ENCODE measurements at regions not wholly inside any gene's neighbourhood (a gene's known extent, or its start where the extent isn't known, plus 50 kb on each side); places are given as distances from the start of the nearest gene placed in this dataset.

DNA sequence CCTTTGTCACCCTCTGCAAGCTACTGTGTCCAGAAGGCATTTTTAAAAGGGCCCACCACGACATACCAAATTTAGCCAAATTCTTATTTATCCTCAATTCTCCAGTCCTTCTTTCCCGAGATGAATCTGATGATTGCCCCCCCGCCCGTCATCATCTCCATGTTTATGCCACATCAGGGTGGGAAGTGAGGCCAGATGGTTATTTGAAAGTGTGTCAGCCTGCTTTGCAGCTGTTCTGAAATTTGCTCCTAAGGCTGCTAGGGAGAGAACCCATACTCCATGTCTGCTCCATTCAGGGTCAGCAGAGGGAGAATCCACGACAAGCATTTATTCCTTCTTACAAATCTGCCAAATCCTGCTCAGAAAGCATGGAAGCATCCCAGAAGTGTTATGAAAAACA lies 337.8 kb downstream of the ADAMTS20 start:
- H3K27me3 Mint-ChIP-seq: no peaks in the 10 kb centered on the region
- intact Hi-C loops (cut with micrococcal nuclease): no loop called here
- H3K4me3 Mint-ChIP-seq: no peak overlapping the region

DNA sequence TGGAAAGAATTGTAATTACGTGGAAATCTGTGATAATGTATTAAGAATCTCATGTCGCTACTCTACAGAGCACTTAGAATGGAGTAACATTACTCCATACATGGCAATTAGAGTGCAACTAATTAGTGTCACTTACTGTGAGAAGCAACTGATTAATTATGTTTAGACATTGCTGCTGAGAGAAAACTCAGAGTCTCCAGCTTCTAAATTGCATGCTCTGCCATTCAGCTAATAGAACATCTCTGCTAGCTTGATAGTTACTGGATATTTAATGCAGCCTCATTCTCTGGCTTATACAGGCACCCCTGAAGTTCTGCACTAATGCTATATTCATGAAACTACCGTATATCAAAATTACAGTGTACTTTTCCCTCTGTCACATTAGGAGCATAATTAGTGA lies 338.4 kb downstream of the ADAMTS20 start:
- Histone ChIP-seq H3K27me3 (ENCODE audit: control insufficient read depth in 2 of 2, insufficient read depth in 2 of 2, low read length in 2 of 2) (no peaks in the 10 kb centered on the region), H3K27ac (ENCODE audit: low read depth, low read length) (no peak overlapping the region), H3K4me3 (ENCODE audit: low read length) (no peak overlapping the region), H3K9me3 (ENCODE audit: control insufficient read depth in 2 of 3, low read length in 3 of 3) (no peaks in the 10 kb centered on the region), H3K4me1 (ENCODE audit: control insufficient read depth in 2 of 2, insufficient read depth in 2 of 2, low read length in 2 of 2) (no peaks in the 10 kb centered on the region), H3K36me3 (ENCODE audit: control insufficient read depth in 2 of 3, insufficient read depth in 3 of 3, low read length in 3 of 3) (no peaks in the 10 kb centered on the region)
- POLR2A ChIA-PET: no interaction called here
- CTCF ChIA-PET: no interaction called here
- H3K9me3 Mint-ChIP-seq: peaks cover 0 to 9% (median 0%) of the 10 kb centered on the region in 11 donors
- no peak overlapping the region for H3K4me3 Mint-ChIP-seq
- H3K27me3 Mint-ChIP-seq: no peaks in the 10 kb centered on the region
- H3K27ac Mint-ChIP-seq: no peak overlapping the region
- no peak for ATAC-seq
- no peaks in the 10 kb centered on the region for H3K36me3 Mint-ChIP-seq
- DNase-seq: no peak
- no peaks in the 10 kb centered on the region for H3K4me1 Mint-ChIP-seq
- intact Hi-C loops (cut with micrococcal nuclease): no loop called here

More for the DNA sequence above, 337.8 kb downstream of the ADAMTS20 start:
- peaks cover 0 to 9% (median 0%) of the 10 kb centered on the region in 11 donors for H3K9me3 Mint-ChIP-seq
- CTCF ChIA-PET: no interaction called here
- H3K36me3 Mint-ChIP-seq: no peaks in the 10 kb centered on the region
- DNase-seq: no peak
- POLR2A ChIA-PET: no interaction called here
- no peak overlapping the region for H3K27ac Mint-ChIP-seq
- Histone ChIP-seq H3K4me3 (ENCODE audit: low read length) (no peak overlapping the region), H3K4me1 (ENCODE audit: control insufficient read depth in 2 of 2, insufficient read depth in 2 of 2, low read length in 2 of 2) (no peaks in the 10 kb centered on the region), H3K27ac (ENCODE audit: low read depth, low read length) (no peak overlapping the region), H3K36me3 (ENCODE audit: control insufficient read depth in 2 of 3, insufficient read depth in 3 of 3, low read length in 3 of 3) (no peaks in the 10 kb centered on the region), H3K9me3 (ENCODE audit: control insufficient read depth in 2 of 3, low read length in 3 of 3) (no peaks in the 10 kb centered on the region), H3K27me3 (ENCODE audit: control insufficient read depth in 2 of 2, insufficient read depth in 2 of 2, low read length in 2 of 2) (no peaks in the 10 kb centered on the region)
- no peaks in the 10 kb centered on the region for H3K4me1 Mint-ChIP-seq
- no peak for ATAC-seq

DNA sequence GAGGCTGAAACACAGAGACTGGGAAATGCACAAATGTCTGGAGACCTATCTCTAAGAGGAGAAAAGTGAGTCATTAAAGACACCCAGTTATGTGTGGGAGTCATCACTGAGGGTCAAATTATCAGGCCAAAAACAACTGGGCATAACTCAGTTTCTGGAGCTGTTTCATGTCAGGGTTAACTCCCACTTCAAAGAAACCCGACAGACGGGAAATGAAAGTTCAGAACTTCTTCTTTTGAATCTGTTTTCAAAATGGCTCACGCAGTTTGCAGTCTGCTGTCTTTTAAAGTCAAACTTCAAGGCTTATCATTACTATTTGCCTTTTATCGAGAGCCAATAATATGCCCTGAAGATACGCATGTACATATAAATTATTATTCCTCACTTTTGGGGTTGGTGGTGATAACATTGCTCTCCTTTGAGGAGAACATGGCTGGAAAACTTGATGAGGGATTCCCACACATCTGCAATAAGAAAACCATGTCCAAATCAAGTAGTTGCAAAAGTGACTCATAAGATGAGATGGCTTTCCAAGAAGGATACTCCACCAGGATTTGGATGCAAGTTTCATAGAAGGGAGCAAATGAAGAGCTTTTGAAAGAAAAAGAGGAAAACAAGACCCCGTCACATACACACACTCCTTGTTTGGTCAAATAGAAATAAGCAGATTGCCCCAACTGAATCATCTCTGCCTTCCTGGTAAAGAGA lies 341.4 kb downstream of the ADAMTS20 start:
- H3K27me3 ChIP-seq (ENCODE audit: control insufficient read depth in 2 of 2, insufficient read depth in 2 of 2, low read length in 2 of 2): no peaks in the 10 kb centered on the region
- DNase-seq (no peak), ATAC-seq (no peak)
- CTCF ChIA-PET: no interaction called here
- no peak overlapping the region for H3K27ac ChIP-seq (ENCODE audit: low read depth, low read length)
- H3K4me3 ChIP-seq (ENCODE audit: low read length): no peak overlapping the region
- Mint-ChIP-seq H3K27me3 (no peaks in the 10 kb centered on the region), H3K27ac (no peak overlapping the region), H3K9me3 (peaks cover 0 to 3% (median 0%) of the 10 kb centered on the region in 11 donors), H3K36me3 (no peaks in the 10 kb centered on the region), H3K4me3 (no peak overlapping the region), H3K4me1 (no peaks in the 10 kb centered on the region)
- intact Hi-C loops (cut with micrococcal nuclease): no loop called here
- no peaks in the 10 kb centered on the region for H3K9me3 ChIP-seq (ENCODE audit: control insufficient read depth in 2 of 3, low read length in 3 of 3)
- no peaks in the 10 kb centered on the region for H3K4me1 ChIP-seq (ENCODE audit: control insufficient read depth in 2 of 2, insufficient read depth in 2 of 2, low read length in 2 of 2)
- H3K36me3 ChIP-seq (ENCODE audit: control insufficient read depth in 2 of 3, insufficient read depth in 3 of 3, low read length in 3 of 3): no peaks in the 10 kb centered on the region
- POLR2A ChIA-PET: no interaction called here

DNA sequence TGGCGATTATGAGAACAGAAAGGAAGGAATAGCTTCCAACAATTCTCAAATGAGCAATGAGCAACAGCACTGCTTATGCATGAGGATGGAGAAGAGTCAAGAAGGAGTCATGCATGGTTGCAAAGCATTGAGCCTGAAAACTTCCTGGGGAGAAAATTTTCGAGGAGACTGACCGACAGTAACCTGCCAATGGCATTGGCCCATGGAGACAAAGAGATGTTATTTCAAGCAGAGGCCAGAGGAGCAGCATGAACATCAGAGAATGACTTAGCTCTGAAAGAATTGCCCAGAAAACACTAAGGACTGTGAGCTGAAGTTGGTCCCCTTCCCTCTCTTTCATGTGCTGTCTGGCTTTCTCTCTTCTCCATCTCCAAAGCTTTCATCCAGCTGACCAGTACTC lies 343.4 kb downstream of the ADAMTS20 start:
- H3K4me1 ChIP-seq (ENCODE audit: control insufficient read depth in 2 of 2, insufficient read depth in 2 of 2, low read length in 2 of 2): no peaks in the 10 kb centered on the region
- H3K4me3 ChIP-seq (ENCODE audit: low read length): no peak overlapping the region
- no peaks in the 10 kb centered on the region for H3K4me1 Mint-ChIP-seq
- H3K36me3 Mint-ChIP-seq: no peaks in the 10 kb centered on the region
- CTCF ChIA-PET: no interaction called here
- H3K27ac ChIP-seq (ENCODE audit: low read depth, low read length): no peak overlapping the region
- no peaks in the 10 kb centered on the region for H3K27me3 Mint-ChIP-seq
- H3K27ac Mint-ChIP-seq: no peak overlapping the region
- no peaks in the 10 kb centered on the region for H3K27me3 ChIP-seq (ENCODE audit: control insufficient read depth in 2 of 2, insufficient read depth in 2 of 2, low read length in 2 of 2)
- no peaks in the 10 kb centered on the region for H3K36me3 ChIP-seq (ENCODE audit: control insufficient read depth in 2 of 3, insufficient read depth in 3 of 3, low read length in 3 of 3)
- no peak for ATAC-seq
- H3K4me3 Mint-ChIP-seq: no peak overlapping the region
- POLR2A ChIA-PET: no interaction called here
- no peak for DNase-seq
- no peaks in the 10 kb centered on the region for H3K9me3 ChIP-seq (ENCODE audit: control insufficient read depth in 2 of 3, low read length in 3 of 3)
- peaks cover 0 to 3% (median 0%) of the 10 kb centered on the region in 11 donors for H3K9me3 Mint-ChIP-seq
- intact Hi-C loops (cut with micrococcal nuclease): no loop called here

DNA sequence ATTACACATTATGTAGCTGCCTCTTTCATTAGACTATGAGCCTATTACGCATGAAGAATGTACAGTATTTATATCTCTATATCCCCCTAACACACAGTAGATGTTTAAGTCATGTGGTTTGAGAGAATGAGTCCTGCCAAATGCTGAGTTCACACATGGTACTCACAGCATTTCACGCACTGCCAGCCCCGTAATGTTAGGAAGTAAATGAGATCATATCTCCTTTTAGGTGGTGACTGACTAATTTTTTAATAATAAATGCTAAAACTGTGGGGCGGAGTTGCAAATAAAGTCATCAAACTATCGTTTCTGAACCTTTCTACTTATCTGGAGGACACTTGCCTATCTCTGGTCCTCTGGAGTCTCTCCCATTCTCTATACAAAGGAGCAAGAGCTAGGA lies 343.8 kb downstream of the ADAMTS20 start:
- H3K4me3 Mint-ChIP-seq: no peak overlapping the region
- Histone ChIP-seq H3K4me1 (ENCODE audit: control insufficient read depth in 2 of 2, insufficient read depth in 2 of 2, low read length in 2 of 2) (no peaks in the 10 kb centered on the region), H3K27me3 (ENCODE audit: control insufficient read depth in 2 of 2, insufficient read depth in 2 of 2, low read length in 2 of 2) (no peaks in the 10 kb centered on the region), H3K4me3 (ENCODE audit: low read length) (no peak overlapping the region), H3K9me3 (ENCODE audit: control insufficient read depth in 2 of 3, low read length in 3 of 3) (no peaks in the 10 kb centered on the region), H3K27ac (ENCODE audit: low read depth, low read length) (no peak overlapping the region), H3K36me3 (ENCODE audit: control insufficient read depth in 2 of 3, insufficient read depth in 3 of 3, low read length in 3 of 3) (no peaks in the 10 kb centered on the region)
- no peaks in the 10 kb centered on the region for H3K27me3 Mint-ChIP-seq
- H3K27ac Mint-ChIP-seq: no peak overlapping the region
- DNase-seq (no peak), ATAC-seq (no peak)
- ChIA-PET CTCF (no interaction called here), POLR2A (no interaction called here)
- no peaks in the 10 kb centered on the region for H3K36me3 Mint-ChIP-seq
- intact Hi-C loops (cut with micrococcal nuclease): no loop called here
- peaks cover 0 to 3% (median 0%) of the 10 kb centered on the region in 11 donors for H3K9me3 Mint-ChIP-seq
- no peaks in the 10 kb centered on the region for H3K4me1 Mint-ChIP-seq

DNA sequence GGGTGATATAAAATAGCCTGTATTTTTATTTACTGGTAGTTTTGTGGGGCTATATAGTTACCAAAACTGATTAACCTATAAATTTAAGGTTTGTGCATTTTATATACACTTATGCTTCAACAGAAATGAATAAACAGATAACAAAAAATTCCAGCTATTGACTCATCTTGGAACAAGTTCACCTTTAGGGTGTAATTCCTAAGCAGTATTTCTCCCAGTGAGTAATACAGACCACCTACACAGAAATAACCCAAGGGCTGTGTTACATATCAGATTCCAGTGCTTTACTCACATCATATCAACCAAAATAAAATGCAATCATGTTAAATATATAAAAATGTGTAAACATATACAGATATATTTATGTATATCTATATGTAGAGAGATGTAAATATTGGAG lies 345.6 kb downstream of the ADAMTS20 start:
- H3K27me3 ChIP-seq (ENCODE audit: control insufficient read depth in 2 of 2, insufficient read depth in 2 of 2, low read length in 2 of 2): no peaks in the 10 kb centered on the region

DNA sequence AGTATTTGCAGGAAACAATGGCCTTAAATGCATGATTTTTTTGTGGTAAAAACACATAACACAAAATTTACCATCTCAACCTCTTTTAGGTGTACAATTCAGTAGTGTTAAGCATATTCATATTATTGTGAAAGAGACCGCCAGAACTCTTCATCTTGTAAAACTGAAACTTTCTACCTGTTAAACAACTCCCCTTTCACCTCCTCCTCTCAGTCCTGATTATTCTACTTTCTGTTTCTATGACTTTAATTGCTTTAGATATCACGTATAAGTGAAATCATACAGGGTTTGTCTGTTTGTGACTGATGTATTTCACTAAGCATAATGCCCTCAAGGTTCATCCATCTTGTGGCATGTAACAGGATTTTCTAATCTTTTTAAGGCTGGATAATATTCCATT lies 353.4 kb downstream of the ADAMTS20 start:
- H3K4me3 Mint-ChIP-seq: no peak overlapping the region
- peaks cover 0 to 10% (median 2%) of the 10 kb centered on the region in 11 donors for H3K9me3 Mint-ChIP-seq
- peaks cover 0 to 3% (median 0%) of the 10 kb centered on the region in 5 donors for H3K27me3 Mint-ChIP-seq

More for the DNA sequence above, 345.6 kb downstream of the ADAMTS20 start:
- CTCF ChIA-PET: no interaction called here
- Histone ChIP-seq H3K4me1 (ENCODE audit: control insufficient read depth in 2 of 2, insufficient read depth in 2 of 2, low read length in 2 of 2) (no peaks in the 10 kb centered on the region), H3K36me3 (ENCODE audit: control insufficient read depth in 2 of 3, insufficient read depth in 3 of 3, low read length in 3 of 3) (no peaks in the 10 kb centered on the region), H3K27ac (ENCODE audit: low read depth, low read length) (no peak overlapping the region), H3K9me3 (ENCODE audit: control insufficient read depth in 2 of 3, low read length in 3 of 3) (no peaks in the 10 kb centered on the region), H3K4me3 (ENCODE audit: low read length) (no peak overlapping the region)
- Mint-ChIP-seq H3K36me3 (no peaks in the 10 kb centered on the region), H3K27ac (no peak overlapping the region), H3K4me3 (no peak overlapping the region), H3K4me1 (no peaks in the 10 kb centered on the region), H3K9me3 (peaks cover 0 to 6% (median 0%) of the 10 kb centered on the region in 11 donors), H3K27me3 (peaks cover 0 to 3% (median 0%) of the 10 kb centered on the region in 5 donors)
- intact Hi-C loops (cut with micrococcal nuclease): no loop called here
- POLR2A ChIA-PET: no interaction called here
- DNase-seq: no peak
- ATAC-seq: no peak

More for the DNA sequence above, 353.4 kb downstream of the ADAMTS20 start:
- Mint-ChIP-seq H3K4me1 (no peaks in the 10 kb centered on the region), H3K36me3 (no peaks in the 10 kb centered on the region), H3K27ac (no peak overlapping the region)
- no peak for DNase-seq
- ATAC-seq: no peak
- no peak overlapping the region for H3K27ac ChIP-seq (ENCODE audit: low read depth, low read length)
- no peak overlapping the region for H3K4me3 ChIP-seq (ENCODE audit: low read length)
- no peaks in the 10 kb centered on the region for H3K4me1 ChIP-seq (ENCODE audit: control insufficient read depth in 2 of 2, insufficient read depth in 2 of 2, low read length in 2 of 2)
- H3K36me3 ChIP-seq (ENCODE audit: control insufficient read depth in 2 of 3, insufficient read depth in 3 of 3, low read length in 3 of 3): no peaks in the 10 kb centered on the region
- H3K27me3 ChIP-seq (ENCODE audit: control insufficient read depth in 2 of 2, insufficient read depth in 2 of 2, low read length in 2 of 2): no peaks in the 10 kb centered on the region
- POLR2A ChIA-PET: no interaction called here
- CTCF ChIA-PET: no interaction called here
- H3K9me3 ChIP-seq (ENCODE audit: control insufficient read depth in 2 of 3, low read length in 3 of 3): no peaks in the 10 kb centered on the region
- intact Hi-C loops (cut with micrococcal nuclease): no loop called here
